ENCODE measurements at regions not wholly inside any gene's neighbourhood (a gene's known extent, or its start where the extent isn't known, plus 50 kb on each side); places are given as distances from the start of the nearest gene placed in this dataset.

- no peak for TF ChIP-seq CTCF (IDR thresholded peaks at IDR 0.05; ENCODE audit: low read depth, low read length)
- no peak for TF ChIP-seq POLR2A (IDR thresholded peaks at IDR 0.05; ENCODE audit: extremely low read depth, insufficient read length)
- TF ChIP-seq MAX (IDR thresholded peaks at IDR 0.05; ENCODE audit: low read depth, low read length): no peak
Observed at GRCh38 chr15:46701346-46701745, 1016.0 kb upstream of the SEMA6D start.
